Breast epithelium (tissue), 3 donors: ENCODE measurements at regions not wholly inside any gene's neighbourhood (a gene's known extent, or its start where the extent isn't known, plus 50 kb on each side); places are given as distances from the start of the nearest gene placed in this dataset.

Experiments
- POLR2A ChIP-seq: fragments of 450-650 bp; IDR thresholded peaks from one replicate; pipeline ENCODE4 v1.6.1; 2016; ENCODE audit warnings: antibody characterized with exemption, mild to moderate bottlenecking, moderate library complexity
- POLR2AphosphoS5 ChIP-seq, 3 donors: sonication (generic); formaldehyde crosslinking; IDR thresholded peaks; one replicate each; pipeline ENCODE4 v1.6.1; 2017; ENCODE audit warnings: antibody characterized with exemption in 3 of 3
- TF ChIP-seq, protein P1 (sequence below), 3 donors: fragments of 450-650 bp; IDR thresholded peaks; one replicate each; pipeline ENCODE4 v1.5.1; 2016 to 2017; ENCODE audit warnings: antibody characterized with exemption in 3 of 3, mild to moderate bottlenecking in 3 of 3, moderate library complexity in 3 of 3

DNA sequence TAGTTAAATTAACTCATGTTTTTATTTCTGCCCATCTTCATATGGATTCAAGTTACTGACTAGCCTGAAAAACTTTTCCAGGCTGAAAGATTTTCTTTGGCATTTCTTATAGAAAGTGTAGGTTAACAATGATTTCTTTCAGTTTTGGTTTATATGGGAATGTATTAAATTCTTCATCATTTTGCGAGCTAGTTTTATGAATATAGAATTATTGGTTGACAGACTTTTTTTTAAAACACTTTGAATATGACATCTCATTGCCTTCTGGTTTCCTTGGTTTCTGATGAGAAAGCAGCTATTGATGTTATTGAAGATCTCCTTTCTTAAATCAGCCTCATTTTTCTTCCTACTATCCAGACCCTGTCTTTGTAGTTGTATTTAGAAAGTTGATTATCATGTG lies 211.0 kb upstream of the AKR1E2 start:
- TF ChIP-seq, protein P1, sequence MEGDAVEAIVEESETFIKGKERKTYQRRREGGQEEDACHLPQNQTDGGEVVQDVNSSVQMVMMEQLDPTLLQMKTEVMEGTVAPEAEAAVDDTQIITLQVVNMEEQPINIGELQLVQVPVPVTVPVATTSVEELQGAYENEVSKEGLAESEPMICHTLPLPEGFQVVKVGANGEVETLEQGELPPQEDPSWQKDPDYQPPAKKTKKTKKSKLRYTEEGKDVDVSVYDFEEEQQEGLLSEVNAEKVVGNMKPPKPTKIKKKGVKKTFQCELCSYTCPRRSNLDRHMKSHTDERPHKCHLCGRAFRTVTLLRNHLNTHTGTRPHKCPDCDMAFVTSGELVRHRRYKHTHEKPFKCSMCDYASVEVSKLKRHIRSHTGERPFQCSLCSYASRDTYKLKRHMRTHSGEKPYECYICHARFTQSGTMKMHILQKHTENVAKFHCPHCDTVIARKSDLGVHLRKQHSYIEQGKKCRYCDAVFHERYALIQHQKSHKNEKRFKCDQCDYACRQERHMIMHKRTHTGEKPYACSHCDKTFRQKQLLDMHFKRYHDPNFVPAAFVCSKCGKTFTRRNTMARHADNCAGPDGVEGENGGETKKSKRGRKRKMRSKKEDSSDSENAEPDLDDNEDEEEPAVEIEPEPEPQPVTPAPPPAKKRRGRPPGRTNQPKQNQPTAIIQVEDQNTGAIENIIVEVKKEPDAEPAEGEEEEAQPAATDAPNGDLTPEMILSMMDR (IDR thresholded peaks at IDR 0.05), result no peak
- TF ChIP-seq POLR2AphosphoS5 (IDR thresholded peaks at IDR 0.05) (no peak), POLR2A (no peak)
